HG03457 (cell line): ENCODE measurements at regions not wholly inside any gene's neighbourhood (a gene's known extent, or its start where the extent isn't known, plus 50 kb on each side); places are given as distances from the start of the nearest gene placed in this dataset.

Experiments used
- ATAC-seq: cut with Tn5 transposase; IDR thresholded peaks from one replicate; pipeline ENCODE4 v1.9.1; 2021; ENCODE audit warnings: moderate number of reproducible peaks; ENCODE audit not compliant: unreplicated experiment

GRCh38 chr7:113825832-113826231 is 93.0 kb downstream of the PPP1R3A start:
- no peak for ATAC-seq

- no peak for ATAC-seq
Observed at GRCh38 chr7:113824117-113824823, 94.5 kb downstream of the PPP1R3A start.

- no peak for ATAC-seq
Observed at GRCh38 chr7:113819474-113819873, 99.3 kb downstream of the PPP1R3A start.

- no peak for ATAC-seq
Observed at GRCh38 chr7:113816639-113817038, 102.2 kb downstream of the PPP1R3A start.

GRCh38 chr7:113813471-113813870 is 105.3 kb downstream of the PPP1R3A start:
- no peak for ATAC-seq

GRCh38 chr7:113812591-113813255 is 106.1 kb downstream of the PPP1R3A start:
- ATAC-seq = no peak

GRCh38 chr7:113810080-113810744 is 108.6 kb downstream of the PPP1R3A start:
- ATAC-seq = no peak

GRCh38 chr7:113809581-113809980 is 109.2 kb downstream of the PPP1R3A start:
- ATAC-seq = no peak

- ATAC-seq = no peak
Observed at GRCh38 chr7:113806633-113807327, 112.0 kb downstream of the PPP1R3A start.

- no peak for ATAC-seq
Observed at GRCh38 chr7:113805976-113806375, 112.8 kb downstream of the PPP1R3A start.

- ATAC-seq = no peak
Observed at GRCh38 chr7:113804475-113805095, 114.2 kb downstream of the PPP1R3A start.

GRCh38 chr7:113801751-113802150 is 117.1 kb downstream of the PPP1R3A start:
- ATAC-seq = no peak

GRCh38 chr7:113800826-113801225 is 118.0 kb downstream of the PPP1R3A start:
- ATAC-seq = no peak

GRCh38 chr7:113799896-113800295 is 118.9 kb downstream of the PPP1R3A start:
- peak; percentile 99 for ATAC-seq

- ATAC-seq = no peak
Observed at GRCh38 chr7:113797420-113798010, 121.3 kb downstream of the PPP1R3A start.

GRCh38 chr7:113796557-113796956 is 122.3 kb downstream of the PPP1R3A start:
- ATAC-seq = no peak

GRCh38 chr7:113794573-113794972 is 124.2 kb downstream of the PPP1R3A start:
- ATAC-seq = no peak

- no peak for ATAC-seq
Observed at GRCh38 chr7:113793171-113793570, 125.6 kb downstream of the PPP1R3A start.

GRCh38 chr7:113790025-113790424 is 128.8 kb downstream of the PPP1R3A start:
- no peak for ATAC-seq

GRCh38 chr7:113787106-113787505 is 131.7 kb downstream of the PPP1R3A start:
- ATAC-seq = no peak

- ATAC-seq = no peak
Observed at GRCh38 chr7:113784956-113785355, 133.9 kb downstream of the PPP1R3A start.
